Mucosa of descending colon (tissue), 3 donors: ENCODE measurements at regions not wholly inside any gene's neighbourhood (a gene's known extent, or its start where the extent isn't known, plus 50 kb on each side); places are given as distances from the start of the nearest gene placed in this dataset.

Experiments used
- ATAC-seq: fragments of 200-7000 bp; cut with Tn5 transposase; one replicate; pipeline ENCODE4 v1.9.1; 2020; ENCODE audit warnings: mild to moderate bottlenecking, moderate library complexity
- DNase-seq, 3 donors: peaks; one replicate each; pipeline ENCODE4 v3.0.0-alpha.2; 2020
- H3K36me3 ChIP-seq: fragments of 200-600 bp; one replicate; pipeline ENCODE4 v1.8.0; 2021; ENCODE audit warnings: low read depth, mild to moderate bottlenecking
- H3K4me1 ChIP-seq: fragments of 200-600 bp; one replicate; pipeline ENCODE4 v1.8.0; 2021; ENCODE audit warnings: low read depth, mild to moderate bottlenecking
- H3K4me3 ChIP-seq: fragments of 200-600 bp; one replicate; pipeline ENCODE4 v1.8.0; 2021; ENCODE audit warnings: mild to moderate bottlenecking
- H3K9me3 ChIP-seq: fragments of 200-600 bp; one replicate; pipeline ENCODE4 v1.8.0; 2021; ENCODE audit warnings: mild to moderate bottlenecking
- CTCF ChIP-seq: fragments of 200-600 bp; IDR thresholded peaks from one replicate; pipeline ENCODE4 v1.8.0; 2022; ENCODE audit warnings: antibody characterized with exemption, mild to moderate bottlenecking
- intact Hi-C, 2 donors: fragments of 100-400 bp; cut with DNase I in 1 of 2; cut with micrococcal nuclease in 1 of 2; formaldehyde crosslinking; loops; one replicate each; pipeline versions ENCODE4 v1.11.0 to v1.11.1; 2022; cut with DNase I, micrococcal nuclease
- donor health status: DM: no; HTN: no; CAD: no; lungs with moderate emphysema.
- donor health status: DM: no; HTN: no; CAD: no.
- donor health status: DM: no; HTN: yes; CAD: no.

- intact Hi-C loops: no loop called here
- Histone ChIP-seq H3K36me3 (no peaks in the 10 kb centered on the region), H3K4me1 (no peaks in the 10 kb centered on the region), H3K4me3 (no peak overlapping the region), H3K9me3 (no peaks in the 10 kb centered on the region)
- TF ChIP-seq CTCF: no peak
- ATAC-seq: no peak
- DNase-seq: no peak
These were observed 160.1 kb downstream of the TBX15 start for GRCh38 chr1:118828038-118828437.

GRCh38 chr1:118827636-118828035, 160.5 kb downstream of the TBX15 start:
- Histone ChIP-seq H3K36me3 (no peaks in the 10 kb centered on the region), H3K4me1 (no peaks in the 10 kb centered on the region), H3K4me3 (no peak overlapping the region), H3K9me3 (no peaks in the 10 kb centered on the region)
- intact Hi-C loops: no loop called here
- no peak for DNase-seq
- TF ChIP-seq CTCF: no peak
- no peak for ATAC-seq

GRCh38 chr1:118827207-118827606, 160.9 kb downstream of the TBX15 start:
- no peaks in the 10 kb centered on the region for H3K4me1 ChIP-seq
- intact Hi-C loops: no loop called here
- no peak overlapping the region for H3K4me3 ChIP-seq
- ATAC-seq (no peak), DNase-seq (no peak)
- no peak for TF ChIP-seq CTCF
- H3K9me3 ChIP-seq: no peaks in the 10 kb centered on the region
- H3K36me3 ChIP-seq: no peaks in the 10 kb centered on the region

- H3K36me3 ChIP-seq: no peaks in the 10 kb centered on the region
- DNase-seq (no peak), ATAC-seq (no peak)
- H3K4me1 ChIP-seq: no peaks in the 10 kb centered on the region
- H3K4me3 ChIP-seq: no peak overlapping the region
- intact Hi-C loops: no loop called here
- no peaks in the 10 kb centered on the region for H3K9me3 ChIP-seq
- TF ChIP-seq CTCF: no peak
These were observed 161.5 kb downstream of the TBX15 start for GRCh38 chr1:118826669-118827068.

- no peaks in the 10 kb centered on the region for H3K9me3 ChIP-seq
- no peak for DNase-seq
- H3K4me3 ChIP-seq: no peak overlapping the region
- TF ChIP-seq CTCF: no peak
- no peaks in the 10 kb centered on the region for H3K4me1 ChIP-seq
- ATAC-seq: no peak
- intact Hi-C loops: no loop called here
- no peaks in the 10 kb centered on the region for H3K36me3 ChIP-seq
These were observed 162.5 kb downstream of the TBX15 start for GRCh38 chr1:118825619-118826018.

- no peaks in the 10 kb centered on the region for H3K36me3 ChIP-seq
- no peak for DNase-seq
- no peaks in the 10 kb centered on the region for H3K4me1 ChIP-seq
- intact Hi-C loops: no loop called here
- TF ChIP-seq CTCF: no peak
- H3K4me3 ChIP-seq: no peak overlapping the region
- H3K9me3 ChIP-seq: no peaks in the 10 kb centered on the region
- no peak for ATAC-seq
These were observed 166.3 kb downstream of the TBX15 start for GRCh38 chr1:118821801-118822200.
